CD14-positive monocyte (primary cell): ENCODE measurements at regions not wholly inside any gene's neighbourhood (a gene's known extent, or its start where the extent isn't known, plus 50 kb on each side); places are given as distances from the start of the nearest gene placed in this dataset.

Experiments
- DNase-seq, 3 donors: peaks; one replicate each; pipeline ENCODE4 v3.0.0-alpha.2; 2011 to 2022
- H2AFZ ChIP-seq: 2 replicates; pipeline ENCODE4 v1.6.0; 2012; ENCODE audit warnings: mild to moderate bottlenecking, low read depth, low read length, inconsistent platforms; ENCODE audit not compliant: insufficient read depth, poor library complexity, severe bottlenecking
- H3K27ac ChIP-seq, 2 donors: 1 replicate in 1 of 2; 2 replicates in 1 of 2; pipeline ENCODE4 v1.5.1; 2012 to 2013; ENCODE audit warnings: low read length in 2 of 2, control low read depth in 1 of 2, inconsistent platforms in 1 of 2, low read depth in 1 of 2, mild to moderate bottlenecking in 1 of 2
- H3K27me3 ChIP-seq, 2 donors: one replicate each; pipeline versions ENCODE4 v1.6.0 to v1.6.1; 2011 to 2013; ENCODE audit warnings: low read length in 2 of 2; ENCODE audit not compliant: control insufficient read depth in 2 of 2, insufficient read depth in 2 of 2
- H3K36me3 ChIP-seq, 2 donors: replicated peaks in 1 of 2; 1 replicate in 1 of 2; 2 replicates in 1 of 2; pipeline versions ENCODE4 v1.5.1 to v1.6.1; 2012 to 2013; ENCODE audit warnings: low read length in 2 of 2, control low read depth in 1 of 2, inconsistent platforms in 1 of 2, mild to moderate bottlenecking in 1 of 2; ENCODE audit not compliant: insufficient read depth in 2 of 2, control insufficient read depth in 1 of 2
- H3K4me1 ChIP-seq, 2 donors: 1 replicate in 1 of 2; 2 replicates in 1 of 2; pipeline versions ENCODE4 v1.5.1 to v1.6.1; 2012 to 2013; ENCODE audit warnings: low read length in 2 of 2, control low read depth in 1 of 2, inconsistent platforms in 1 of 2, mild to moderate bottlenecking in 1 of 2, moderate library complexity in 1 of 2; ENCODE audit not compliant: insufficient read depth in 2 of 2, control insufficient read depth in 1 of 2
- H3K4me2 ChIP-seq: replicated peaks from 2 replicates; pipeline ENCODE3; 2012; ENCODE audit warnings: low read length, moderate library complexity, mild to moderate bottlenecking; ENCODE audit not compliant: poor library complexity, severe bottlenecking; ENCODE audit errors: extremely low read depth
- H3K4me3 ChIP-seq, 3 experiments: fragments of 200-600 bp in 1 of 3; sonication (generic) in 1 of 3; replicated peaks in 1 of 3; 1 replicate in 2 of 3; 2 replicates in 1 of 3; pipeline ENCODE4 v1.5.1; 2011 to 2013; ENCODE audit warnings: low read length in 3 of 3, mild to moderate bottlenecking in 3 of 3, control low read depth in 2 of 3, low read depth in 2 of 3, inconsistent platforms in 1 of 3, moderate library complexity in 1 of 3
- H3K79me2 ChIP-seq: 2 replicates; pipeline ENCODE4 v1.6.0; 2012; ENCODE audit warnings: mild to moderate bottlenecking, control low read depth, inconsistent platforms, low read length, moderate library complexity; ENCODE audit not compliant: insufficient read depth
- H3K9ac ChIP-seq: 2 replicates; pipeline ENCODE4 v1.6.0; 2017; ENCODE audit warnings: low read length, mild to moderate bottlenecking; ENCODE audit not compliant: insufficient read depth, poor library complexity, severe bottlenecking
- H3K9me3 ChIP-seq, 2 donors: replicated peaks in 1 of 2; 1 replicate in 1 of 2; 2 replicates in 1 of 2; pipeline versions ENCODE4 v1.5.1 to v1.6.1; 2012 to 2013; ENCODE audit warnings: low read length in 2 of 2, control low read depth in 1 of 2; ENCODE audit not compliant: control insufficient read depth in 1 of 2, insufficient read depth in 1 of 2
- H4K20me1 ChIP-seq: 2 replicates; pipeline ENCODE4 v1.6.0; 2012; ENCODE audit warnings: mild to moderate bottlenecking, low read length, control low read depth, moderate library complexity; ENCODE audit not compliant: insufficient read depth
- H3K27ac Mint-ChIP-seq, 7 donors: one replicate each; pipeline ENCODE4 v1.8.0; 2020; ENCODE audit warnings: mild to moderate bottlenecking in 7 of 7, mixed read lengths in 7 of 7, moderate library complexity in 6 of 7, inconsistent platforms in 2 of 7
- H3K27me3 Mint-ChIP-seq, 3 donors: one replicate each; pipeline ENCODE4 v1.8.0; 2021 to 2022; ENCODE audit warnings: low read depth in 3 of 3, mild to moderate bottlenecking in 3 of 3, mixed read lengths in 3 of 3, moderate library complexity in 3 of 3, inconsistent platforms in 1 of 3
- H3K36me3 Mint-ChIP-seq, 2 donors: one replicate each; pipeline ENCODE4 v1.8.0; 2020; ENCODE audit warnings: mixed read lengths in 2 of 2, inconsistent platforms in 1 of 2, mild to moderate bottlenecking in 1 of 2
- H3K4me1 Mint-ChIP-seq: one replicate; pipeline ENCODE4 v1.8.0; 2020; ENCODE audit warnings: mild to moderate bottlenecking, mixed read lengths
- H3K4me3 Mint-ChIP-seq, 2 donors: one replicate each; pipeline ENCODE4 v1.8.0; 2020; ENCODE audit warnings: mild to moderate bottlenecking in 2 of 2, mixed read lengths in 2 of 2, moderate library complexity in 1 of 2
- H3K9me3 Mint-ChIP-seq, 7 donors: one replicate each; pipeline ENCODE4 v1.8.0; 2020 to 2022; ENCODE audit warnings: mixed read lengths in 7 of 7, mild to moderate bottlenecking in 6 of 7, moderate library complexity in 6 of 7, inconsistent platforms in 2 of 7
- WGBS: methylation state at CpG from one replicate; pipeline ENCODE4 v1.1.5; 2013; ENCODE audit warnings: missing lambda C conversion rate; ENCODE audit not compliant: insufficient coverage; 5-methylcytosine and 5-hydroxymethylcytosine counted together
- intact Hi-C, 2 donors: fragments of 100-400 bp; cut with micrococcal nuclease; formaldehyde crosslinking; loops; one replicate each; pipeline versions ENCODE4 v1.15.0 to v1.15.1; 2023
- TF ChIP-seq, protein P1 (sequence below): fragments of 200-600 bp; IDR thresholded peaks from one replicate; pipeline ENCODE4 v1.8.0; 2022; ENCODE audit warnings: antibody characterized with exemption, mild to moderate bottlenecking

DNA sequence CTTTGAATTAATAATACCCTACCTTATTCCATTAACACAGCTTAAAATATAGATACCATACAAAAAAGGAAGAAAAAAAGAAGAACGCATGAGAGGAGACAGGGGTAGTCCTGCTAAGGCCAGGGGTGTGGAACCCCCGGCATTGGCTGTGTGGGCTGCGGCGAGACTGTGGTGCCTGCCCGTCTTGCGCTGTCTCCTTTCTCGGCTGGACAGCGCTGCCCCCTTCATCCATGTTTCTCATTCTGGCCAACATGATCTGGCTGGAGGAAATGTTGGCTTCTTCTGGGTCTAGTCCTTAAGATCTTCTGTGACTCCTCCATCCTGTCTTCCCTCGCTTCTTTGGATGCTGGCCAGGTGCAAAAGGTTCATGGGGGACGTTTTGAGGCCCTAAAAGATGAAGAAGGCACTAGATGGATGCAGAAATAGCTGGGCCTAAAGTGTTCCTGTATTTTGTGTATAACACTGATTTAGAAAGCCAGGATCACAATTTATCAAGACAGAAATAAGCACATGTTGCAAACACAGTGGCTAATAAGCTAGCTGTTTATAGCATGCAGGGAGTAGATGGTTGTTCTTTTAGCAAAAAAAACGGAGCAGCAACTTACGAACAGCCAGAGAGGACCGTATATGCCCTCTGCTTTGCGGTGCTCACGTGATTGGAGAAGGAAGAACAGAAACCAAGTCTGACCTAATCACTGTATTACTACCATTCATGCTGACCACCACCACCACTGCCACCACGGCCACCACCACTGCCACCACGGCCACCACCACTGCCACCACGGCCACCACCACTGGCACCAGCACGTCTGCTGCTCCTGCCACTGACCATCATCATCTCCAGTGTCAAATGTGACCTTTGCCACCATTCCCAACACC lies 71.7 kb upstream of the ASB18 start:
- WGBS, result 78% methylated on average over 14 of the region's 19 CpGs
- Mint-ChIP-seq H3K36me3 (no peaks in the 10 kb centered on the region), H3K27ac (no peak overlapping the region)

DNA sequence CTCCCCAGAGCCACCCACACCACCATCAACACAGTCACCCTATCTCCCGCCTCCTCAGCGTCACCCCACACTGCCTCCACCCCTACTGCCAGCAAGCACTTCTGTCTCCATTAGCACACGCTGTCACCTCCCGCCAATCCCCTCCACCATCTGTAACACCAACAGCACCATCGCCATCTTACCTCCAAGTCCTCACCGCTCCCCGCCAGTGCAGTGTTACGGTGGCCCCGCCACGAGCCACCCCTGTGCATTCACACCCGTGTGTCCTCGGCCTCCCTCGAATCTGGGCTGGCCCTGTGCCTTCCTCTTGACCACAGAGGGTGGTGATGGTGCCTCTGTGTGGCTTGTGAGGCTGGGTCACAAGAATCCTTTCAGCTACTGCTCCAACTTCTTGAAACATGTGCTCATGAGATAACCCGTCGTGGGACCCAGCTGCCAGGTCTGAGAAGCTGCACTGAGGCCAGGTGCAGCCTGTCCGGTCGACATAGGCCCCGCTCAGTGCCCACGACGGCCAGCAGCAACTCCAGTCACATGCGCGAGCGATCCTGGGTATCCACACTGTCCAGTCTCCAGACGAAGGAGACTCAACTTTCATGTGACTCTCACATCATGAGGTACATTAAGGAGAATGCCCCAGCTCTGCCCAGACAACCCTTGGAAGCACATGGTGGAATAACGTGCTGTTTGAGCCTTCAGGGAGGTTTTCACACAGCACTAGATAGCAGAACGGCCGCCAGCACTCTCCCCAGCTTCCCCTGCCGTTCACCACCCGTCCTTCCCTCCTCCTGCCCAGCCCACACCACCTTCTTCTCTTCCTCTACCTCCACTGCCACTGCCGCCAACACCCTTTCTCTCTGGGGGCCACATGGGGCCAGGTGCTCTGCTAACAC lies 72.6 kb upstream of the ASB18 start:
- no peak for DNase-seq
- no peaks in the 10 kb centered on the region for H3K27me3 ChIP-seq
- WGBS, result 86% methylated on average over 28 of the region's 30 CpGs
- no peak overlapping the region for H3K9ac ChIP-seq
- H3K36me3 ChIP-seq, result no peaks in the 10 kb centered on the region
- no peak overlapping the region for H3K4me3 ChIP-seq
- no peak overlapping the region for H2AFZ ChIP-seq
- Mint-ChIP-seq H3K27ac (no peak overlapping the region), H3K9me3 (peaks cover 0 to 3% (median 0%) of the 10 kb centered on the region in 7 donors), H3K36me3 (no peaks in the 10 kb centered on the region), H3K4me1 (no peaks in the 10 kb centered on the region), H3K27me3 (peaks cover 6 to 11% (median 7%) of the 10 kb centered on the region in 3 donors), H3K4me3 (no peak overlapping the region)
- H3K9me3 ChIP-seq, result no peaks in the 10 kb centered on the region
- H3K79me2 ChIP-seq, result no peaks in the 10 kb centered on the region
- H3K27ac ChIP-seq, result no peak overlapping the region
- intact Hi-C loops, result no loop called here
- TF ChIP-seq, protein P1, sequence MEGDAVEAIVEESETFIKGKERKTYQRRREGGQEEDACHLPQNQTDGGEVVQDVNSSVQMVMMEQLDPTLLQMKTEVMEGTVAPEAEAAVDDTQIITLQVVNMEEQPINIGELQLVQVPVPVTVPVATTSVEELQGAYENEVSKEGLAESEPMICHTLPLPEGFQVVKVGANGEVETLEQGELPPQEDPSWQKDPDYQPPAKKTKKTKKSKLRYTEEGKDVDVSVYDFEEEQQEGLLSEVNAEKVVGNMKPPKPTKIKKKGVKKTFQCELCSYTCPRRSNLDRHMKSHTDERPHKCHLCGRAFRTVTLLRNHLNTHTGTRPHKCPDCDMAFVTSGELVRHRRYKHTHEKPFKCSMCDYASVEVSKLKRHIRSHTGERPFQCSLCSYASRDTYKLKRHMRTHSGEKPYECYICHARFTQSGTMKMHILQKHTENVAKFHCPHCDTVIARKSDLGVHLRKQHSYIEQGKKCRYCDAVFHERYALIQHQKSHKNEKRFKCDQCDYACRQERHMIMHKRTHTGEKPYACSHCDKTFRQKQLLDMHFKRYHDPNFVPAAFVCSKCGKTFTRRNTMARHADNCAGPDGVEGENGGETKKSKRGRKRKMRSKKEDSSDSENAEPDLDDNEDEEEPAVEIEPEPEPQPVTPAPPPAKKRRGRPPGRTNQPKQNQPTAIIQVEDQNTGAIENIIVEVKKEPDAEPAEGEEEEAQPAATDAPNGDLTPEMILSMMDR, result no peak
- H3K4me2 ChIP-seq, result no peak overlapping the region
- no peaks in the 10 kb centered on the region for H3K4me1 ChIP-seq
- no peaks in the 10 kb centered on the region for H4K20me1 ChIP-seq

More for the DNA sequence above, 71.7 kb upstream of the ASB18 start:
- H4K20me1 ChIP-seq, result no peaks in the 10 kb centered on the region
- H3K27me3 Mint-ChIP-seq, result peaks cover 6 to 11% (median 7%) of the 10 kb centered on the region in 3 donors
- H3K27ac ChIP-seq, result no peak overlapping the region
- no peaks in the 10 kb centered on the region for H3K4me1 Mint-ChIP-seq
- no peak overlapping the region for H3K4me3 Mint-ChIP-seq
- DNase-seq, result no peak
- peaks cover 0 to 3% (median 0%) of the 10 kb centered on the region in 7 donors for H3K9me3 Mint-ChIP-seq
- TF ChIP-seq, protein P1, result no peak
- intact Hi-C loops, result no loop called here
- no peak overlapping the region for H3K9ac ChIP-seq
- no peaks in the 10 kb centered on the region for H3K27me3 ChIP-seq
- H3K79me2 ChIP-seq, result no peaks in the 10 kb centered on the region
- no peak overlapping the region for H3K4me2 ChIP-seq
- H3K4me3 ChIP-seq, result no peak overlapping the region
- no peaks in the 10 kb centered on the region for H3K36me3 ChIP-seq
- no peaks in the 10 kb centered on the region for H3K9me3 ChIP-seq
- H3K4me1 ChIP-seq, result no peaks in the 10 kb centered on the region
- no peak overlapping the region for H2AFZ ChIP-seq
